HG03060 (cell line): ENCODE measurements at regions not wholly inside any gene's neighbourhood (a gene's known extent, or its start where the extent isn't known, plus 50 kb on each side); places are given as distances from the start of the nearest gene placed in this dataset.

Source experiments
- ATAC-seq: cut with Tn5 transposase; IDR thresholded peaks from one replicate; pipeline ENCODE4 v1.9.1; 2021; ENCODE audit warnings: low read depth, moderate number of reproducible peaks; ENCODE audit not compliant: unreplicated experiment

DNA sequence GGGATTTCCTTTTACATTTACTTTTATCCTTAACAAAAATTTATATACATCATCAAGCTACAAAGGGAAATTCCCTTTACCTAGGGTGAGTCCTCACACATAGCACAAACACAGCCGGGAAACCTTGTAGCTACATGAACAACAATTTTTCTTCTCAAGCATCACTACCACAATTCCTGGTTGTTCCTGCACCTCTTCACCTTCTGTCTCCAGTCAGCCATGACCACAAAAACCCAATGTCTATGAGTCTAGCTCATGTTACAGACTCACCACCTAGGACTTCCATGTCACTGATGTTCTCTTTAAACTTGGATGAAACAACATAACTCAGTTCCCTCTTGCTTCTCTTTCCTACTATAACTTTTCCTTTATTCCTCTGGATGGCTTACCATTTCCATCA, 460.4 kb downstream of the MBD2 start:
- no peak for ATAC-seq

GRCh38 chr18:53757328-53757727, 467.1 kb downstream of the MBD2 start:
- no peak for ATAC-seq

DNA sequence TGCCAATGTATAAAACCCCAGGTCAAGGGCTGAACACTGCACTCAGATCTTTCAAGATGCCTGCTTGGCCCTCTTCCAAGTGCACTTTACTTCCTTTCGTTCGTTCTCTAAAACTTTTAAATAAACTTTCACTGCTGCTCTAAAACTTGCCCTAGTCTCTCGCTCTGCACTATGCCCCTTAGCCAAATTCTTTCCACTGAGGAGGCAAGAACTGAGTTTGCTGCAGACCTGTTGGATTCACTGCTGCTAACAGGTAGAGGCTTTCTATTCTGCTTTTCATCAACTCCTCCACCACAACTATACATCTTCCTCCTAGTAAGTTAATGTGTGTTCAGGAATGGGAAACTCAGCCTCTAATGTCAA, 467.9 kb downstream of the MBD2 start:
- no peak for ATAC-seq

DNA sequence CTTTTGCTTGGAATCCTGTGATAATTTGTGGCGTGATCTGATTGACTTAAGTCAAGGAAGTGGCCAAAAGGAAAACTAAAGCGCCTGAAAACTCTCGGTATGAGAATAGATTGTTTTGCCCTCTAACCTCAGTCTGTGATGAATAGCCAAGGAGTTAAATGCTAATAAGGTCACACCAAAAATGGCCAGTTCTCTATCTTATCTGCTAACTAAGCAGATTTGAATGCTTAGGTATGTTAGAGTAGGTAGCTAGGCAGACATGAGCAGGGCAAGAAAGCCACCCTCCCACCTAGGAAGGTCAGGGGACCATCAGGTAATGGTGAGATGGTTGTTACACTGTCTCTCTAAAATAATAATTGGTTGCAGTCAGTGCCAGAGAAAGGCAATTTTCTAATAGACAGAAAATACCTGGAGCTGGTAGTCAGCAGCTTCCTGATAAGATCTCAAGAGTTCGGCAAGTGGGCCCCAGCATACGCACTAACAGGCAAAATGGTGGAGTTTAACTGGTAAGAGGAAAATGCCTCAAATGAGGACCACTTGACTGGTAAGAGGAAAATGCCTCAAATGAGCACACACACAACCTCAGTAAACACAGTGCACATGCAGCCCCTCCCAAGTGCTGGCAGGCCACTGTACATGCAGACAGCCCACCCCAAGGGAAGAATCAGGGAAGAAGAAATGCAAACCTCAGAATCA, 468.4 kb downstream of the MBD2 start:
- ATAC-seq = no peak

DNA sequence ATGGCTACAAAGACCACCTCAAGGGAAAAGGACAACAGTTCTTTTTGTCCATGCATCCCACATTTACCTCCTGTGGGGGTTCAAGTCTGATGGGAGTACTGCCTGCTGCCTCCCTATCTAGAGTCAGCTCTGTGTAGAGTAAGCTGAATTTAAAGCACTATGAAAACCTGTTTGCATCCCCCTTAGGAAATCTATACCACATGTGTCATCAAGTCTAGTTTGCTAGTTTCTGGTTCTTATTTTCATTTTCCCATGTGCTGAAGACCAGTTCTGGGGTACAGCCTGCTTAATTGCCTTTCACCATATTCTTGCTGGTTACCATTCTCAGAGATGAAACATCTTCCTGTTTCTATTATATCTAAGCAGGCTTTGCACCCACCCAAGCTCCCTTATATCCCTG, 470.3 kb downstream of the MBD2 start:
- ATAC-seq = no peak

DNA sequence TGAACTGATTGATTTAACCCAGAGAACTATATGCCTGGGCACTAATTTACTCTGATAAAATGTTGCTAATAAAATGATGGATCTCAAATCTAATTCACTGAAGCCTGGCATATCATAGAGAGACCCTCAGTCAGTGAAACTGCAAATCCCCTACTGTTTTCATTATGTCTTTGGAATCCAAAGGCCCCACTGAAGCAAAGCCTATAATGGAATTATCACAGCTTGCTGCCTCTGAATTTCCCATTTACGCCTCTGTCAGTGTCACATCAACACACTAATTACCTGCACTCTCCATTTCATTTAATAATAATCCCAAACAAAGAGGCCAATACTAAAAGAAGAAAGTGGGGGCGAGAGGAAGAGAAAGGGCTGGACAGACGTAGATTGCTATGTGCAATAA, 470.9 kb downstream of the MBD2 start:
- no peak for ATAC-seq

GRCh38 chr18:53752781-53753367, 471.6 kb downstream of the MBD2 start:
- no peak for ATAC-seq

DNA sequence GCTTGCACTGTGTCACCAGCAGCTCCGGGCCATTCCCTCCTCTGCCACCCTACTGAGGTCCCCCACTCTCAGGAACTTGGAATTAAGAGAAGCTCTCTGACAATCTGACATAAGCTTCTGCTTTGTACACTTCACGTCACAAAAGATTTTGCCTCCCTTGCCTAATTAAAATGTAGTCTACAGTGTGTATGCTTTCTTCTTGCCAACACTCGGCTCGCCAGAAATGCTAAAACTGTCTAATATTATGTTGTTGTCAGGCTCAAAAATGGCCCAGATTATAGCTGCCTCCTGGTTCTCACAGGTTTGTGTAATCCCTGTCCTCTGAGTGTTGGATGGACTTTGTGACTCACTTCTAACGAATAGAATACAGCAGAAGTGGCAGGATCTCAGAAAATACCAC, 474.7 kb downstream of the MBD2 start:
- ATAC-seq = no peak

DNA sequence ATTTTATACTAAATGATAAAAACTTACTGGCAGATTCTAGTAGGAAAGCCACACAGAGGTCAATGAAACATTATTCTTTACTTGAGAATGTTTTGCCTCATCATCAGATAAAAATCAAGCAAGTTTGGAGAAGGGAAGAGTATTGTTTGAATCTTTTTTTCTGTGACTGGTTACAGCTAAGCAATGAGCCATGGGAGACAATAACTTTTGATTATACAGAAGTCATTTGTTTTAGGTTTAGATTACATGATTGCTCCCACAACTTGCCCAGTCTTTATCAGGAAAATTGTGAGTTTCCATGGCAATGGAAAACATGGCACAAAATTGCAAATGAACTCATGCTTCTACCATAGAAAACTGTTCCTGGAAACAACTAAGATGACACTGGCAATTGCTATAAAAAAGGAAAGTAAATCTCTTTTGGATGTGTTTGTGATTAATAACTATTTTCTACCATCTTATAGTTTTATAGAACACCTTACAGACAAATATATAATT, 476.8 kb downstream of the MBD2 start:
- no peak for ATAC-seq

GRCh38 chr18:53747210-53747609, 477.3 kb downstream of the MBD2 start:
- no peak for ATAC-seq

GRCh38 chr18:53745986-53746385, 478.5 kb downstream of the MBD2 start:
- no peak for ATAC-seq

GRCh38 chr18:53745224-53745967, 479.1 kb downstream of the MBD2 start:
- no peak for ATAC-seq

GRCh38 chr18:53739700-53740099, 484.8 kb downstream of the MBD2 start:
- no peak for ATAC-seq

DNA sequence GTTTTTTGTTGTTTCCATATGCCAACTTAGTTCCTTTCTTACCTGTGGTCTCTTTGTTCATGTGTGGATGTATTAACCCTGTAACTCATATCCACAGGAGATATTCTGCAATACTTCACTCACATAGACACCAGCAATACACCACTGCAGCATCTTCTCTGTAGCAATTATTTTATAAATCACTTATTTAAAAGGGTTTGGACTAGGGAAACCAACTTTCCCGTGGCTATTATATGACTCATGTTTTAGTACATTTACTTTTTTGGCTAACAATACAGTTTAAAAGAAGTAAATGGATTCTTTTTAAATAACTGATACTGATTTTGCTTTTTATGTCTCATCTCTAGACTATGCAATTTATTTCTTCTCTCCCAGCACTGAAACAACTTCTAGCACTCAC, 488.9 kb downstream of the MBD2 start:
- ATAC-seq = no peak

DNA sequence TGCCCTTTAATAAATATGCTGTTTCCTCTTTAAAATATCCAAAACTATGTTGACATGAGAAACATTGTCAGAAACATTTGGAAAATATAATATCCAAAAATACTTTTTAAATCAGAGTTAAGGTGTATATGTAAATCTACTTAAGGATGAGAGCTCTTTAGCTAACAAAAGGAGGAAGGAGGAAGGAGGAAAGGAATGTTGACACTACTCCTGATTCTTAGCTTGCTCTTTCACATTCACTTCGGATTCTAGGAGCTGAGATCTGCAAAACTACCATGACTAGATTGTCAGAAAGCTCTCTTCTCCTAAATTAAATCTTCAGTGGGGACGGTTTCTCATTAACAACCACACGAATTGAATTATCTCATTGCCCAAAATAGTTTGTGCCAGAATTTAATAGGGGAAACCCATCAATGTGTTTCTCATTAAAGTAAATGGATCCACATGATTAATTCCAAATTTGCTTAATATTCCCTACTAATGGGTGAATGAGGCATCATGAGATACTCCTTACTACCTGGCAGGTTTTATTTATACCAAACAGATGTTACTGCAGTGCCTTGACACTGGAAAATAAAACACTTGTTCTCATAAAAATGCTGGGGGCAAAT, 509.1 kb downstream of the MBD2 start:
- ATAC-seq = no peak

- ATAC-seq = no peak
Observed at GRCh38 chr18:53710080-53710479, 514.4 kb downstream of the MBD2 start.

GRCh38 chr18:53702480-53702879, 522.0 kb downstream of the MBD2 start:
- no peak for ATAC-seq

DNA sequence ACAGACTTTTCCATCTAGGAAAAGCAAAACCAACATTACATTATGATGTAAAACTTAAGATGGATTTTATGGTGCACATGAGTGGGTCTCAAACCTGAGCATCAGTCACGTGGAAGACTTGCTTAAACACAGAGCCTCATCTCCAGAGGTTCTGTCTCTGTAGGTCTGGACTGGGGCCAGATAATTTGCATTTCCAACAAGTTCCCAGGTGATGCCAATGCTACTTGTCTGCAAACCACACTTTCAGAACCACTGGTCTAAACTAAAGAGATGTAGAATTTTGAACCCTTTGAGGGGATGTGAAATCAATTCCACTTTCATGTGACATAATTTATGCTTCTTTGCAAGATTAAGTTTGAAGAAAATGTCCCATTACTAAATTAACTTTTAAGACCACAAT, 522.8 kb downstream of the MBD2 start:
- ATAC-seq = no peak

DNA sequence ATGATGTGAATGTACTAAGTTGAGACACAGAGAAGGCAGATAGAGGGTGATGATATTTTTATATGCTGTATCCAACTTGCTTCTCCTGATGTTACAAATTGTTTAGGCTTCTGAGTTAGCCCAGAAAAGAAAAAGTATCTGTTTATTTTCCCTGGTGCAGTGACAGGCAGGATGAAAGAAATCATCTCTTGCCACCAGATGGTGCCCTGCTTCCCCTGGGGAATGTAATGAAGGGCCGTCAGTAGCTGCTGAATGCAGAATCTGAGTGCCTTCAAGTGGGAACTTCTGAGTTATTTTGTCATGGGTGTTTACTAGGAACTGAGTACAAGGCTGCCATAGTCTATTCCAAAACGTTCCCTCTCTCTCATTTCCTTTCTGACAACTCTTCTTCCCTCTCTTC, 525.6 kb downstream of the MBD2 start:
- ATAC-seq = no peak

DNA sequence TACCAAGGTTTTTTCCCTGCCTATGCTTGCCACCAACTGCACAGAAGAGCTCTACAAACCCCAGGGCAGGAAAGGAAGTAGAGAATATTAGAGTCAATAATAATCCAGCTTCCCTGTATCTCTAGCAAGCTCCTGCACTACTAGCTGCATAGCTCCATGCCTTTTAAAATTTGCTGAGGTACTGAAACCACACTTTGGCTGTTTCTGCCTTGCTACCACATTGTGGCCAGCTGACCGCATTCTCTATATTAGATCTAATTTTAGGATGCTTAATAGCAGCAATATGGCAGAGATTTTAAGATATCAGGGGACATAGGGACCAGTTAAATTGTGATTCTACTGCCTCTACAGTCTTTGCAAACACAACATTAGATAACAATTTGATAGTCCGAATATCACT, 534.6 kb downstream of the MBD2 start:
- ATAC-seq = no peak

GRCh38 chr18:53686965-53687364, 537.5 kb downstream of the MBD2 start:
- ATAC-seq = no peak
